HCT116 (cell line): ENCODE measurements at regions not wholly inside any gene's neighbourhood (a gene's known extent, or its start where the extent isn't known, plus 50 kb on each side); places are given as distances from the start of the nearest gene placed in this dataset.

Source experiments
- JUND ChIP-seq: IDR thresholded peaks from 2 replicates; pipeline ENCODE4 v1.6.1; 2012
- POLR2A ChIP-seq: IDR thresholded peaks from 2 replicates; pipeline ENCODE4 v1.7.0; 2011; ENCODE audit warnings: borderline replicate concordance; ENCODE audit not compliant: insufficient read depth, insufficient read length; ENCODE audit errors: extremely low read depth
- TF ChIP-seq, protein P1 (sequence below), 3 experiments: fragments of 200-600 bp in 1 of 3; sonication (generic) in 1 of 3; IDR thresholded peaks in 2 of 3; conservative IDR thresholded peaks in 1 of 3; 2 replicates each; pipeline ENCODE4 v1.5.1; 2012 to 2017; ENCODE audit warnings: low read depth in 2 of 3, low read length in 2 of 3, antibody characterized with exemption in 1 of 3, borderline replicate concordance in 1 of 3, control low read depth in 1 of 3, mild to moderate bottlenecking in 1 of 3, mixed read lengths in 1 of 3, mixed run types in 1 of 3, moderate library complexity in 1 of 3; ENCODE audit not compliant: insufficient read depth in 1 of 3

DNA sequence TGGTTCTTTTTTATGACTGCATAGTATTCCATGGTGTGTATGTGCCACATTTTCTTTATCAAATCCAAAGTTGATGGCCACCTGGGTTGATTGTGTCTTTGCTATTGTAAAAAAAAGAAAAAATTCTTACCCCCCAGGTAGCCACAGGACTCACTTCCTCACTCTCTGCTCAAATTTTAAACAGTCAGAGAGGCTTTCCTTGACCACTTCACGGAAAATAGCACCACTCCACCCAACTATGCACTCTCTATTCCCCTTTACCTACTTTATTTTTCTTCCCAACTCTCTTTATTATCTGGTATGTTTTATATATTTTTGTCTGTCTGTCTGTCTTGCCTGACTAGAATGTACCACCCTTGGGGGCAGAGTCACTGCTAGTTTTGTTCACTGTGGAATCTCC lies 205.3 kb downstream of the BTG1 start:
- TF ChIP-seq, protein P1, sequence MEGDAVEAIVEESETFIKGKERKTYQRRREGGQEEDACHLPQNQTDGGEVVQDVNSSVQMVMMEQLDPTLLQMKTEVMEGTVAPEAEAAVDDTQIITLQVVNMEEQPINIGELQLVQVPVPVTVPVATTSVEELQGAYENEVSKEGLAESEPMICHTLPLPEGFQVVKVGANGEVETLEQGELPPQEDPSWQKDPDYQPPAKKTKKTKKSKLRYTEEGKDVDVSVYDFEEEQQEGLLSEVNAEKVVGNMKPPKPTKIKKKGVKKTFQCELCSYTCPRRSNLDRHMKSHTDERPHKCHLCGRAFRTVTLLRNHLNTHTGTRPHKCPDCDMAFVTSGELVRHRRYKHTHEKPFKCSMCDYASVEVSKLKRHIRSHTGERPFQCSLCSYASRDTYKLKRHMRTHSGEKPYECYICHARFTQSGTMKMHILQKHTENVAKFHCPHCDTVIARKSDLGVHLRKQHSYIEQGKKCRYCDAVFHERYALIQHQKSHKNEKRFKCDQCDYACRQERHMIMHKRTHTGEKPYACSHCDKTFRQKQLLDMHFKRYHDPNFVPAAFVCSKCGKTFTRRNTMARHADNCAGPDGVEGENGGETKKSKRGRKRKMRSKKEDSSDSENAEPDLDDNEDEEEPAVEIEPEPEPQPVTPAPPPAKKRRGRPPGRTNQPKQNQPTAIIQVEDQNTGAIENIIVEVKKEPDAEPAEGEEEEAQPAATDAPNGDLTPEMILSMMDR (IDR thresholded peaks at IDR 0.05 in 2 of 3, conservative IDR thresholded peaks at IDR 0.05 in 1 of 3; ENCODE audit: borderline replicate concordance in 1 of 3, insufficient read depth in 1 of 3, low read depth in 2 of 3, low read length in 2 of 3) = no peak
- TF ChIP-seq JUND (no peak), POLR2A (no peak)
